ENCODE measurements at regions not wholly inside any gene's neighbourhood (a gene's known extent, or its start where the extent isn't known, plus 50 kb on each side); places are given as distances from the start of the nearest gene placed in this dataset.

DNA sequence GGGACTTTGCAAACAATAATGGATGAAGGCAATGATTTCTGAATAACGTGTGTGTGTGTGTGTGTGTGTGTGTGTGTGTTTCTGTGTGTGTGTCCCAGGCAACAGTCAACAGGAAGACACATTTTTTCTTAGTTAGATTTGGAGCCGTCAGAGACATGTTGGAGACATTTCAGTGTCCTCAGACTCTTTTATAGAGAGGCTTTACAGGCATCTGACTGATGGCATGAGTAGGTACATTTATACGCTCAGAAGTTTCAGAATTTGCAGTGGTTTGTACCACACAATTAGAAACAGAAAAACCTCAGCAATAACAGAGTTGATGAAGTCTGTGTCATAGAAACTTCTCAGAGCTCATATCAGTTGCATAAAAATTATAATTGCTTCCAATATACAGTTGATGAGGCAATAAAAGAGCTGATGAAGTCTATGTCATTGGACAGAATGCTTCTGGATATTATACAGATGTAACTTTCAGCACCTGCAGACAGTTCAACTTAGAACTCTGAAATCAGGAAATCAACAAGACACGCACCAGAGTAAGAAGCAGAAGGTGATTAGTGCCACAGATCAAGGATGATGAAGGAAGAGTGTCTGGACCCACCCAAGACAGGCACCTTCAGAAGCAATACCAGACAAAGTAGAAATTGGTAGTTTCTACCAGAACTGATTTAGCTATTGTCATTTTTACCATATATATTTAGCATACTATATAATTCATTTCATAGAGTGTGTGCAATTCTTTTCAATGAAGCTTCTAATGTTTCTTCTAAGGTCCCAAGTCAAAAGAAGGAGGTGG is 104.5 kb upstream of the LYZL1 start:
- no peaks in the 10 kb centered on the region for H3K9me3 Mint-ChIP-seq (ENCODE audit: low read depth)
- no peak overlapping the region for H3K27ac Mint-ChIP-seq

DNA sequence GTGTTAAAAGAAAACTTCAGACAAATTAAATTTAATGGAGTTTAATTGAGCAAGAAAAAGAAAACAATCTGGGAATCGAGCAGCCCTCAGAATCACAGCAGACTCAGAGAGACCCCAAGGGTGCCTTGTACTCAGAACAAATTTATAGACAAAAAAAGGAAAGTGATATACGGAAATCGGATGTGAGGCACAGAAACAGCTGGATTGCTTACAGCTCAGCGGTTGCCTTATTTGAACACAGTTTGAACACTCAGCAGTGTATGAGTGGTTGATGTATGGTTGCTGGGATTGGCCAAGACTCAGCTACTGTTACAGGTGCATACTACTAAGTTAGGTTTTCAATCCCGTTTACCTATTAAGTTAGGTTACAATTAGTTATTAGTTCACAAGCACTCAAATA is 103.8 kb upstream of the LYZL1 start:
- CTCF ChIA-PET = no interaction called here
- Mint-ChIP-seq H3K27ac (no peak overlapping the region), H3K9me3 (ENCODE audit: low read depth) (no peaks in the 10 kb centered on the region), H3K4me3 (no peak overlapping the region), H3K36me3 (no peaks in the 10 kb centered on the region), H3K27me3 (no peaks in the 10 kb centered on the region), H3K4me1 (no peaks in the 10 kb centered on the region)
- ATAC-seq = no peak
- no peak for DNase-seq

More for the DNA sequence above, 104.5 kb upstream of the LYZL1 start:
- CTCF ChIA-PET = no interaction called here
- Mint-ChIP-seq H3K27me3 (no peaks in the 10 kb centered on the region), H3K4me3 (no peak overlapping the region), H3K36me3 (no peaks in the 10 kb centered on the region), H3K4me1 (no peaks in the 10 kb centered on the region)
- DNase-seq (no peak), ATAC-seq (no peak)

DNA sequence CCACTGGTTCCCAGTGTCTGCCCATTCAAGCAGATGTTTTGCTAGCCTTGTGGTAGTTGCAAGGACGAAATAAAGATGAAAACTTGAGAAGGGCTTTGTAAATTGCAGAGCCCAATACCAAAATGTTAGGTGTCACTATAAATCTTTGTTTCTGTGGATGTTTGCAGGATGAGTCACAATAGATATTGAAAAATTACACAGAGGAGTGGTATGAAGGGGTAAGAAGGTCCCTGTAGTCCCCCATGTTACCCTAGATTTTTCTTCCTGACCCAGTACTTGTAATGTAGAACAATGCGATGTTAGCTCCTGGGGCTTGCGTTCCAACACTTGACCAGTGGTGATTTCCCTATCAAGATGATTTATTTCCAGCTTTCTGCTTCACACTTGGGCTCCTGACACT is 102.6 kb upstream of the LYZL1 start:
- Mint-ChIP-seq H3K4me1 (no peaks in the 10 kb centered on the region), H3K27ac (no peak overlapping the region), H3K36me3 (no peaks in the 10 kb centered on the region), H3K4me3 (no peak overlapping the region), H3K9me3 (ENCODE audit: low read depth) (no peaks in the 10 kb centered on the region), H3K27me3 (peaks cover 2% of the 10 kb centered on the region)
- ATAC-seq = no peak
- CTCF ChIA-PET = no interaction called here
- no peak for DNase-seq

DNA sequence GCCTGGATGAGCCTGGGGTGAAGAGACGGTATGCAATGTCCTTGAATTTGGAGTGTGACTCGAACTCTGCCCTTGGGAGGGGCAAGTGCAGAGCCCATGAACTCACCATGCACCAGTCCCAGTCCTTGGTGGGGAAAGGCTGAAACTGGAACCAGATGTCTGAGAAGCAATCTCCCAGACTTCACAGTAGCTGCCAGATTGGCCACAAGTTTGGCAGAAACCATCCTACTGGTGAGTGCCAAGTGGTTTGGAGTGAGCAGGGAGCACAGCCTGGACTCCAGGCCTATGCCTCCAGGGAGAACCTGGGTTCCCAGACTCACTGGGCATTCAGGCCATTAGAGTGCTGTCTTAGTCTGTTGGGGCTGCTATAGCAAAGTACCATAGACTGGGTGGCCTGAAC is 99.6 kb upstream of the LYZL1 start:
- CTCF ChIA-PET = no interaction called here
- Mint-ChIP-seq H3K27ac (no peak overlapping the region), H3K36me3 (no peaks in the 10 kb centered on the region), H3K4me3 (no peak overlapping the region), H3K9me3 (ENCODE audit: low read depth) (no peaks in the 10 kb centered on the region), H3K27me3 (peaks cover 4% of the 10 kb centered on the region), H3K4me1 (no peaks in the 10 kb centered on the region)
- no peak for DNase-seq
- ATAC-seq = no peak

DNA sequence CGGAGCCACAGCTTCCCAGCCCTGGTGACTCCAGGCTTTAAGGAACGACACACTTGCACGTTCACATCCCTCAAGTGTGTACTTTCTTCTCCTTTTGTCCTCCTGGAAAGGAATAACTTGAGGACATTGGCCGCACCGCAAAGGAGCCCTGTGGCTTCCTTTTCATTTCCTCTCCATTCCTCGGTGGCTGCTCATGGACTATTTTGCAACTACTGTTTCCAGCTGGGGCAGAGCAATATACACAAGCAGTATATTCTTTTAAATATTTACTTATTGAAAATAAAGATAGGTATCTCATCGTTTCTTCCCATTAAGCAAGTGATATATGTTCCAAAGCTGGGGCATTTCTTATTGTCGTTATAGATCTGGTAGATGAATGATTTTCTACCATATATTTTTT is 97.2 kb upstream of the LYZL1 start:
- no peaks in the 10 kb centered on the region for H3K4me1 Mint-ChIP-seq
- DNase-seq (no peak), ATAC-seq (no peak)
- H3K36me3 Mint-ChIP-seq = no peaks in the 10 kb centered on the region
- no peak overlapping the region for H3K27ac Mint-ChIP-seq
- CTCF ChIA-PET = no interaction called here
- no peaks in the 10 kb centered on the region for H3K9me3 Mint-ChIP-seq (ENCODE audit: low read depth)
- H3K4me3 Mint-ChIP-seq = no peak overlapping the region
- H3K27me3 Mint-ChIP-seq = peaks cover 4% of the 10 kb centered on the region

DNA sequence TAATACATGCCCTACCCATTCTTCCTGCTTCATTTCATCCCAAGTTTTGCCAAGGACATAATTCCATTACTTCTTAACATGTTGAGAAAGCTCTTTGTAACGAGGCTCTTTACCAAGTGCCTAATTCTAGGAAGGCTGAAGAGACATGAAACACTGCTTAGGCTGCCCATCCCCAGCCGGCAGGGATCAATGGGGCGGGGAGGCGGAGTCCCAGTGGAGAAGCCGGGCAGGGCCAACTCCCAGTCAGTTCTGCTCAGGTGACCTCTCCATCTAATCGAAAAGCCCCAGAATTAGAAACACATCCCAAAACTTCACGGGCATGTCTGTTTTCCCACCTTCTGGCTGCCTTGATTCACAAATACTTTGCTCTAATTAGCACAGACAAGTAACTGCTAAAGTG is 89.5 kb upstream of the LYZL1 start:
- Mint-ChIP-seq H3K9me3 (ENCODE audit: low read depth) (no peaks in the 10 kb centered on the region), H3K4me3 (no peak overlapping the region), H3K27me3 (no peaks in the 10 kb centered on the region), H3K4me1 (no peaks in the 10 kb centered on the region), H3K27ac (no peak overlapping the region), H3K36me3 (no peaks in the 10 kb centered on the region)
- no peak for ATAC-seq
- CTCF ChIA-PET = no interaction called here
- no peak for DNase-seq

DNA sequence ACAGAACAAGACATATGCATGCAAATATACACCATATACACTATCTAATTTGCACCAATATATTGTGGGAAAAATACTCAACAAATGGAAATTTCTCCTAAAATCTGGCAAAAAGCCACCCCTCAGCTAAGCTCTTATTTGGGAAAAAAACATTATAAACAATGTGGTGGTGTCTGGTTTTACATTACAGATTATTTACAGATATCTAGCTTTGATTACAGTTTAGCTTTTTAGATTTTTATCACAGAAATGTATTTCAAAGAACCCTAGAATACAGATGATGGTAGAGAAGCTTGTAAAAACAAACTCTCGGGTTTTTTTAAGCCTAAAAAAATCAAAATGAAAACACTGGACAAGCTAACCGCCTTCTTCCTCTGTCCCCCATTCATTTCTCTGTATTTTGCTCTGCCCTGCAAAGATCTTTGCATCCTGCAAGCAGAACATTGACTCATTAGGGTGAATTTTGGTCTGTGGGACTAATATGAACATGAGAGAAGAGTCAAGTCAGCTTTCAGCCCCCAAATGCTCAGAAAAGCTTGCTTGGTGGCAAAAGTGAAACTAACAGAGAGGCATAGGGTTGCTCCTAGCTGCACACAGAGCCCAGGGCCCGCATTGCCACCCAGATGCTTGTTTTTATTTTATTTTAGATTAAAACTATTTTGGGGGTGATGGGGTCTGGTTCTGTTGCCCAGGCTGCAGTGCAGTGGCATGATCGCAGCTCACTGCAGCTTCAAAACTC is 88.8 kb upstream of the LYZL1 start:
- DNase-seq (no peak), ATAC-seq (no peak)
- H3K27ac Mint-ChIP-seq = no peak overlapping the region
- H3K36me3 Mint-ChIP-seq = no peaks in the 10 kb centered on the region
- no peaks in the 10 kb centered on the region for H3K27me3 Mint-ChIP-seq
- H3K4me3 Mint-ChIP-seq = no peak overlapping the region
- CTCF ChIA-PET = no interaction called here
- no peaks in the 10 kb centered on the region for H3K4me1 Mint-ChIP-seq
- no peaks in the 10 kb centered on the region for H3K9me3 Mint-ChIP-seq (ENCODE audit: low read depth)

DNA sequence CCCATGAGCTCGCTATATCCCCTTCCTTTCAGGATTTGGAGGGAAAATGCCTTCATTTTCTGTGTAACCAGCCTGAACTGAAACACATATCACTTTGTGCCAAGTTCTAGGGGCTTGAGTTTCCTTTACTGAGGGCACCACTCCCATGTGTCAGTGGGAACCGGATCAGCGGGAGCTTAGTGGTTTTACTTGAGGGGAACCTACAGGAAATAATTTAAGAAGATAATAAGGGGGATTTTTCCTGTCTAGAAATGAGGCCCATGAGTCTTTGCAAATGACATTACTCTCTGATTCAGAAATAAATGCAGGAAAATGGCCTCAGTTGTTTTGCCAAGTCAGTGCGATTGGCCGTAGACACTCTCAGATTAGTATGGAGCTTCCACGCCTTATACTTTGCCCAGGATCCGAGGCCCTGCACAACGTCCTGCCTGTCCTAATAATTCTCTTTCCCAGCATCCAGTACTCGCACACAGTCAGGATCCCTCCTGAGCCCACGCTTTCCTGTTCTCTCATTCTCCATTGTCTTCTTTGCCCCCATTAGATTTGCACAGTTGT is 86.4 kb upstream of the LYZL1 start:
- no peaks in the 10 kb centered on the region for H3K27me3 Mint-ChIP-seq
- H3K4me3 Mint-ChIP-seq = no peak overlapping the region
- CTCF ChIA-PET = no interaction called here
- H3K9me3 Mint-ChIP-seq (ENCODE audit: low read depth) = no peaks in the 10 kb centered on the region
- DNase-seq = no peak
- H3K36me3 Mint-ChIP-seq = no peaks in the 10 kb centered on the region
- no peak overlapping the region for H3K27ac Mint-ChIP-seq
- no peaks in the 10 kb centered on the region for H3K4me1 Mint-ChIP-seq
- ATAC-seq = no peak

DNA sequence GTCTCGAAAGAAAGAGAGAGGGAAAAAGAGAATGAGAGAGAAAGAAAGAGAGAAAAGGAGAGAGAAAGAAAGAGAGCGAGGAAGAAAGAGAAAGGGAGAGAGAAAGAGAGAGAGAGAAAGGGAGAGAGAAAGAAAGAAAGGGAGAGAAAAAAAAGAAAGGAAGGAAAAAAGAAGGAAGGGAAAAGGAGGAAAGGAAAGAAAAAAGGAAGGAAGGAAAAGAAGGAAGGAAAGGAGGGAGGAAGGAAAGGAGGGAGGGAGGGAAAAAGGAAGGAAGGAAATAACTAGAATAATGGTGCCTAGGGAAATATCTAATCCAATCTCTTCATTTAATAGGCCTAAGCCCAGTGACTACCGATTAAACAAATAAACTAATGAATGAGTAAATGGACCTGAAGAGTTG is 85.4 kb upstream of the LYZL1 start:
- no peaks in the 10 kb centered on the region for H3K4me1 Mint-ChIP-seq
- H3K9me3 Mint-ChIP-seq (ENCODE audit: low read depth) = no peaks in the 10 kb centered on the region
- H3K4me3 Mint-ChIP-seq = no peak overlapping the region
- CTCF ChIA-PET = no interaction called here
- H3K36me3 Mint-ChIP-seq = no peaks in the 10 kb centered on the region
- no peak overlapping the region for H3K27ac Mint-ChIP-seq
- ATAC-seq (no peak), DNase-seq (no peak)
- H3K27me3 Mint-ChIP-seq = no peaks in the 10 kb centered on the region

DNA sequence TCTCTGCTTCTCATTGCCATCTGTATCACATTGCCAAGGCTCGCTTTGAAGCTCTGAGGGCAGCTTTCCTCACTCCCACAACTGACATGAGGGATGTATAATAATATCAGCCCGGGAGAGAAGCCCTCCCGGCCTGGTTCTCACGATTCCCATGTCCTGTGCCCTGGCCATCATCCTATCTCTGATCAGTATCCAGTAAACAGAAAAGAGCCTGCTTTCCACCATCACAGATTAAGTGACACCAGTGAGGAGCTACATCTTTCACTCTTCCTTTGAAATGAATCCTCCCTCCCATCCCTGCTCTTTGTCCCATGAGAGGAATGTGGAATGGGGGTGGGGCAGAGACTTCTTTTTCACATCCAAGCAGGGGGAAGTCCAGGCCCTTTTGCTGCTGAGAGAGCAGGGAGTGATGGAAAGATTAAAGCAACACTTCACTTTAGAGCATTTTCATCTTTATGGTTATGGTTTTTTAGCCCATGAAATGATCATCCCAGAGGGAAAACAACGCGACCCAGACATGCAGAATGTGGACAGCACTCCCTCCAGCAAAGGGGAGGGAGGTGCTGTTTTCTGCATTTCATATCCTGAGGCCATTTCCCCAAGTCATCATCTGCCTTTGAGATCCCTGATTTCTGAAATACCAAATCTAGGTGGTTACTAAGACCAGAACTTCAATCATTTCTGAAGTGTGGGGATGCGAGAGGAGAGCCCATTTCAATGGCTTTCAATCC is 84.6 kb upstream of the LYZL1 start:
- DNase-seq = no peak
- no peak for ATAC-seq
- Mint-ChIP-seq H3K9me3 (ENCODE audit: low read depth) (no peaks in the 10 kb centered on the region), H3K4me3 (no peak overlapping the region), H3K4me1 (no peaks in the 10 kb centered on the region), H3K36me3 (no peaks in the 10 kb centered on the region), H3K27me3 (no peaks in the 10 kb centered on the region), H3K27ac (no peak overlapping the region)
- CTCF ChIA-PET = no interaction called here

DNA sequence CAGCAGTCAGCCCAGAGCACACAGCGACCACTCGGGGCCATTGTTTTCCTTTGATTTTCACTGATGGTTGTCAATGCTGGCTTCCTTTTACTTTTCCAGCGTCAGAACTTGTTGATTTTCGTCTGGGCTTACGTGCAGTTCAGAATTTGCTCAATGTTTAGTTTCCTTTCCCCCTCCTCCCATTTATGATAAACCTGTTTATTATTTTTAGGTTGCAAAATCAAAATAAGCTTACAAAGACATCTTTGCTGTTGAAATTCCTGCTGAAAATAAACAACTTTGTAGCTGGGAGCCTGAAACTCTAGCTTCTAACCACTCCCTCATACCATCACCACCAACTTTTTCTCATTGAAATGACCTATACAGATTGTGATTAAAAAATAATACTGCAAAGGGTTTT is 83.1 kb upstream of the LYZL1 start:
- Mint-ChIP-seq H3K27me3 (no peaks in the 10 kb centered on the region), H3K36me3 (no peaks in the 10 kb centered on the region), H3K4me1 (no peaks in the 10 kb centered on the region), H3K4me3 (no peak overlapping the region), H3K27ac (no peak overlapping the region), H3K9me3 (ENCODE audit: low read depth) (no peaks in the 10 kb centered on the region)
- ATAC-seq (no peak), DNase-seq (no peak)
- CTCF ChIA-PET = no interaction called here

DNA sequence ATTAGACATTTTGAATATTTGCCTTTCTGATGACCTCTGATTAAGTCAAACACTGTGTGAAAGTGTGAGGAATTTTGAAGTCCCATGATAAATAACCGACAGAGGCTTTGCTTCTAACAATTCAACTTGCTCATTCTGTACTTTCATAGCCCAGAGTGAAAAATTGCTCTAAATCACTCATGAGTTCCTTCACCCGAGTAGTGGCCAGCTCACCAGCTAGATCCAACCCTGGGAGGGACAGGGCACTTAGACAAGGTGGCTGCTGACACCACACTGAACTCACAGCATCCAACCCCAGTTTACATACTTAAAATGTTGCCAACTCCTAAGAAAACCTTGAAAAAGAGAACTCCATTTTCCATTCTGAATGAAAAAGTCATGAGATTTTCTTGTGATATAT is 80.0 kb upstream of the LYZL1 start:
- Mint-ChIP-seq H3K4me3 (no peak overlapping the region), H3K4me1 (no peaks in the 10 kb centered on the region), H3K36me3 (no peaks in the 10 kb centered on the region), H3K9me3 (ENCODE audit: low read depth) (no peaks in the 10 kb centered on the region), H3K27me3 (no peaks in the 10 kb centered on the region), H3K27ac (no peak overlapping the region)
- CTCF ChIA-PET = no interaction called here
- DNase-seq = no peak
- ATAC-seq = no peak

DNA sequence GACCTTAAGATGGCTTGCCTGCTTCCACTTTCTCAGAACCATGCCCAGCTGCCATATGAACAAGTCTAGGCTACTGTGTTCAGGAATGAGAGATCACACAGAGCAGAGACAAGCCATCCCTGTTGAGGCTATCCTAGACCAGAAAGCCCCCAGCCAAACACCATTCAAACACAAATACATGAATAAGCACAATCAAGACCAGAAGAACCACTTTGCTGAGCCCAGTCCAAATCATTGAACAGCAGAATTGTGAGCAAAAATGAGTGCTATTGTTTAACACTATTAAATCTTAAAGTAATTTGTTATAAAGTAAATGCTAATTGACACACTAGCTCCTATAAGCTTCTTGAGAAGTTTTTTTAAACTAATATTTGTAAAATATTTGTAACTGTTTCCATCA is 79.0 kb upstream of the LYZL1 start:
- CTCF ChIA-PET = no interaction called here
- Mint-ChIP-seq H3K9me3 (ENCODE audit: low read depth) (no peaks in the 10 kb centered on the region), H3K36me3 (no peaks in the 10 kb centered on the region), H3K27ac (no peak overlapping the region), H3K4me3 (no peak overlapping the region), H3K27me3 (no peaks in the 10 kb centered on the region), H3K4me1 (no peaks in the 10 kb centered on the region)
- no peak for ATAC-seq
- no peak for DNase-seq

Data from activated CD8-positive, alpha-beta memory T cell treated with anti-CD3 and anti-CD28 coated beads, Interleukin-2, amount 10 ng/mL, durations not matched to agents 7 days and 5 days (primary cell).